Nephron (organoid): ENCODE measurements at regions not wholly inside any gene's neighbourhood (a gene's known extent, or its start where the extent isn't known, plus 50 kb on each side); places are given as distances from the start of the nearest gene placed in this dataset.
A peak's percentile ranks its signal among the peaks of the same experiment; 100 is the strongest.
"Not testable (repeated sequence)": the region's sequence is repeated elsewhere in the genome, so short reads cannot be mapped to it uniquely, and the experiment has no call there.

Experiments
- H3K27ac Mint-ChIP-seq, 3 experiments: 2 replicates each; pipeline ENCODE4 v1.8.0; 2020; ENCODE audit warnings: mixed read lengths in 3 of 3, mild to moderate bottlenecking in 2 of 3, moderate library complexity in 1 of 3
- H3K27me3 Mint-ChIP-seq: 2 replicates; pipeline ENCODE4 v1.8.0; 2021; ENCODE audit warnings: low read depth, mild to moderate bottlenecking, moderate library complexity, mixed read lengths
- H3K36me3 Mint-ChIP-seq: 2 replicates; pipeline ENCODE4 v1.8.0; 2020; ENCODE audit warnings: low read depth, mixed read lengths
- H3K4me1 Mint-ChIP-seq: 2 replicates; pipeline ENCODE4 v1.8.0; 2020; ENCODE audit warnings: mixed read lengths
- H3K4me3 Mint-ChIP-seq, 3 experiments: 2 replicates each; pipeline ENCODE4 v1.8.0; 2020; ENCODE audit warnings: mild to moderate bottlenecking in 3 of 3, mixed read lengths in 3 of 3, moderate library complexity in 2 of 3
- H3K9me3 Mint-ChIP-seq: 2 replicates; pipeline ENCODE4 v1.8.0; 2020; ENCODE audit warnings: mixed read lengths
- TF ChIP-seq, protein P1 (sequence below), 3 experiments: fragments of 200-600 bp; sonication (generic); IDR thresholded peaks; one replicate each; pipeline ENCODE4 v1.5.0; 2021; ENCODE audit warnings: antibody characterized with exemption in 3 of 3; ENCODE audit not compliant: unreplicated experiment in 3 of 3

DNA sequence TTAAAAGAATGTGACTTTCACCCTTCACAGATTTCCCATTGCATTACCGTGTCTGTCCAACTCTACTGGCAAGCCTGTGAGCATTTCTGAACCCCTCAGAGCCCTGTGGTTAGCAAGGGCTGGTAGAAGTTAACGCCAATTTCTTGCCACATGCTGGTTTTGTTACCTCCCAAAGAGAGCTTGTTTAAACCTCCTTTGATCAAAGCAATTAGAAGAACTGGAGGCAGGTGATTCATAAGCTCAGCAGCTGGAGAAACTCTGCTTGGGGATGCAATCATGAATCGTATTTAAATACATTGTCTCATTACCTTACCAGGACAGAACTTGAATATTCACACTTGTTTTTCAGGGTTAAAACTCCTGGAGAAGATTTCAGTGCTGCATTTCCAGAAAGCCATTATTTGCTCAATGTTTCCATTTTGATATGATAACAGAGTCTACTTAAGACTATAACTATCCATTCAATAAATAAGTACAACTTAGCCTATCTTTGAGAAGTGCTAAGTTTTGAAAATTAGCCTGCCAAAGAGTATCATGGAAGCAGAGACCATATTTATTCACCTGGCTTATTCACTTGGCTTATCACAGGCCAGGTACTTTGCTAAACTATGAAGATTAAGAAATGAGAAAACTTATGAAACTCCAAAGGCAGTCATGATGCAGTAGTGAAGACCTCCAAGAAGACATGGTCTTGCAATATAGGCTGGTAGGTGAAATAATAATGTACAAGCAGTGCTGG, 292.8 kb downstream of the INSIG2 start:
- Mint-ChIP-seq H3K27ac (no peak overlapping the region), H3K4me1 (no peaks in the 10 kb centered on the region), H3K4me3 (no peak overlapping the region), H3K27me3 (peaks cover 10% of the 10 kb centered on the region), H3K36me3 (no peaks in the 10 kb centered on the region), H3K9me3 (peaks cover 2% of the 10 kb centered on the region)
- TF ChIP-seq, protein P1, sequence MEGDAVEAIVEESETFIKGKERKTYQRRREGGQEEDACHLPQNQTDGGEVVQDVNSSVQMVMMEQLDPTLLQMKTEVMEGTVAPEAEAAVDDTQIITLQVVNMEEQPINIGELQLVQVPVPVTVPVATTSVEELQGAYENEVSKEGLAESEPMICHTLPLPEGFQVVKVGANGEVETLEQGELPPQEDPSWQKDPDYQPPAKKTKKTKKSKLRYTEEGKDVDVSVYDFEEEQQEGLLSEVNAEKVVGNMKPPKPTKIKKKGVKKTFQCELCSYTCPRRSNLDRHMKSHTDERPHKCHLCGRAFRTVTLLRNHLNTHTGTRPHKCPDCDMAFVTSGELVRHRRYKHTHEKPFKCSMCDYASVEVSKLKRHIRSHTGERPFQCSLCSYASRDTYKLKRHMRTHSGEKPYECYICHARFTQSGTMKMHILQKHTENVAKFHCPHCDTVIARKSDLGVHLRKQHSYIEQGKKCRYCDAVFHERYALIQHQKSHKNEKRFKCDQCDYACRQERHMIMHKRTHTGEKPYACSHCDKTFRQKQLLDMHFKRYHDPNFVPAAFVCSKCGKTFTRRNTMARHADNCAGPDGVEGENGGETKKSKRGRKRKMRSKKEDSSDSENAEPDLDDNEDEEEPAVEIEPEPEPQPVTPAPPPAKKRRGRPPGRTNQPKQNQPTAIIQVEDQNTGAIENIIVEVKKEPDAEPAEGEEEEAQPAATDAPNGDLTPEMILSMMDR (IDR thresholded peaks at IDR 0.05; ENCODE audit: unreplicated experiment in 3 of 3): no peak

DNA sequence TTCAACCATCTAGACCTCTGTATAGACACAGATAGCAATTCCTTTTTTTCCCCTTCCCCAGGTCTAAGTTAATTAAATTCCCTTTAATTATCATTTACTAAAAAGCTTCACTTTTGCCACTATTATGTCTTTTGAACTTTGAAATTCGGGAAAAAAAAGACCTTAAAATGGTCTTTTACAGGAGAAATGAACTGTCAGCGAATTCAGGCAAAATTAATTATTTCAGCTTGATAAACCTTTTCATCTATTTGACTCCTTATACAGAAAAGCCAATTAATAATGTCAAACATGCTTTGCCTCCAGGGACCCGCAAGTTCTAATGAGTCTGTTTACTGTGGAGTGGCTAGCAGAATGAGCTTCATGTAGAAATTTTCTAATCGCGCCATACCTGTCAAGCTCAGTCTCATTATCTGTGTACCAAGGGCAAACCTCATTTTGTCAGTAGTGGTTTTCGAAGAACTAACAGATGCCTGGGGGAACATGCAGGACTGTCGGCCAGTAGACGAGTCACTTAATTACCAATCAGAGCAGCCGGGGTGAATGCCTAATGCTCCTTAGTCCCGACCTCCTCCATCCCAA, 287.7 kb downstream of the INSIG2 start:
- H3K36me3 Mint-ChIP-seq: no peaks in the 10 kb centered on the region
- no peak overlapping the region for H3K4me3 Mint-ChIP-seq

DNA sequence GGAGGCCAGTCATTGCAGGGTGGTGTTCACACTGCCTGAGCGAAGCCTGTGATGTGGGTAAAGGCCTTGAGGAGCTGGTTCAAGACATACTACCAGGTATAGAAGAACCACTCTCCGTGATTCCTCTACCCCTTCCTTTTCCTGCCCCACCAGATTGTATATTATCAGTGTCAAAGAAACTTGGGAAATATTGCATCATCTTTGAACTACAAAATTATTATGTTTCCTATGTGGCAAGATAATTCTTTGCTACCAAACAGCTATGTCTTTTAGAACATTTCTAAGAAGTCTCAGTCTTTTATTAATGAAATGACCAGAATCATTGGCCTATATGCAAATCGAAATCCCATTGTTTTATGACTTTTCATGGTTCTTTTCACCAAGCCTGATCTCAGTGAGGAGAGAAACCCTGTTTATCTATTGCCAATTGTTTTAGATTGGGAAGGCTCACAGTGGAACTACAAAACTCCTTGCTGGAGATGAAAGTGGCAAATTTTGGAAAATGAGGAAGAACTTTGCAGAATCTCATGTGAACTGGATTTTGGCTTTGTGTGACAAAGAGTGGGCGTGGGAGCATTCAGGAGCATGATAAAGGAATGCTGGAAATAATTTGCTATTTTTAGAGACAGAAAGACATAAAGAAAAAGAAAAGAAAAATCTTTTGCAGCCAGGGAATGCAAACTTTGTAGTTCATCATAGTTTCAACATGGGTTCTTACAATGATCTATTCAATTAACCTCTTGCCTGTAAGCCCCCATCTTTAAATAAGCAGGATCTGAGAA, 286.9 kb downstream of the INSIG2 start:
- peaks cover 5% of the 10 kb centered on the region for H3K4me1 Mint-ChIP-seq
- no peak overlapping the region for H3K4me3 Mint-ChIP-seq
- TF ChIP-seq, protein P1 (IDR thresholded peaks at IDR 0.05; ENCODE audit: unreplicated experiment in 3 of 3): no peak
- H3K9me3 Mint-ChIP-seq: no peaks in the 10 kb centered on the region
- H3K36me3 Mint-ChIP-seq: no peaks in the 10 kb centered on the region
- H3K27ac Mint-ChIP-seq: no peak overlapping the region
- H3K27me3 Mint-ChIP-seq: peaks cover 25% of the 10 kb centered on the region

More for the DNA sequence above, 287.7 kb downstream of the INSIG2 start:
- Mint-ChIP-seq H3K9me3 (no peaks in the 10 kb centered on the region), H3K27me3 (peaks cover 25% of the 10 kb centered on the region), H3K4me1 (peaks cover 5% of the 10 kb centered on the region), H3K27ac (no peak overlapping the region)
- TF ChIP-seq, protein P1 (IDR thresholded peaks at IDR 0.05; ENCODE audit: unreplicated experiment in 3 of 3): no peak

DNA sequence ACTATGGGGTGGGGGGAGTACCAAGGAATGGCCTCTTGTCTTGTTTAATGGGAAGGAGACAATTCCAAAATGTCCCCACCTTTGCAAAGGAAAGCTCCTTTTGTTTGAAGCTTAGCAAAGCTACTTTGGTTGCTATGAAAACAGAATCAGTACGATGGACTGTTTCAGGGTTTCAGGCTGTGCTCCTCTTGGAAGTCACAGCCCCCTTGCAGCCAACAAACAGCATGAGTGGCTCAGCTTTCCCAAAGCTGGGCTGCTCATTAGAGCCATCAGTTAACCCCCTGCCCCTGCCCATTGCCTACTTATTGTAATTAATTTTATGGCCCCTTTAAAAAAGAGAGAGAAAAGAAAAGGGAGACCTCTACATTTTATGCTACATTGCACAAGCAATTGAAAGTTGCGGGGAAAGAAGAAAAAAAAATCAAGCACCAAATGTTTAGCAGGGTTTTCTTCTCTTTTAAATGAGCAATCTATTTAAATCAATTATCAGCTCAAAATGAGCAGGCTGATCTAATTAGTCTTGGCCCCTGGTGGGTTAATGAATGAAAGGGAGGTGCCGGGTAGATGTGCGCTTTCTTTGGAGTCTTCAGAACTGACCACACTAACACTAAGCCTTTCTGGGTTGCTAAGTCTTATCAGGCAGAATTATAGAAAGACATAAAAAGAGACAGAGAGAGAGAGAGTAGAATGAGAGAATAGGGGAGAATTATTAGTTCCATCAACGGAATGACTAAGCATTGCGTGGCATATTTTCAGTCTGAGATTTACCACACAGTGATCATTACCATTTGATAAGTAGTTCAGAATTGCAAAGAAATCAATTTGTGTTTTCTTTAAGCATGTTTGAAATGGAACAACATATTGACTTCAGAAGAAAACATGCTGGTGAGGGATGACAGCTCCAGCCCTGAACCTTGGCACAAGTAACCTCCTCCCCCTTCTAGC, 284.9 kb downstream of the INSIG2 start:
- no peak overlapping the region for H3K4me3 Mint-ChIP-seq
- no peaks in the 10 kb centered on the region for H3K9me3 Mint-ChIP-seq
- H3K27me3 Mint-ChIP-seq: peaks cover 29% of the 10 kb centered on the region
- H3K36me3 Mint-ChIP-seq: no peaks in the 10 kb centered on the region
- H3K27ac Mint-ChIP-seq: no peak overlapping the region
- TF ChIP-seq, protein P1 (IDR thresholded peaks at IDR 0.05; ENCODE audit: unreplicated experiment in 3 of 3): no peak
- H3K4me1 Mint-ChIP-seq: peaks cover 5% of the 10 kb centered on the region

DNA sequence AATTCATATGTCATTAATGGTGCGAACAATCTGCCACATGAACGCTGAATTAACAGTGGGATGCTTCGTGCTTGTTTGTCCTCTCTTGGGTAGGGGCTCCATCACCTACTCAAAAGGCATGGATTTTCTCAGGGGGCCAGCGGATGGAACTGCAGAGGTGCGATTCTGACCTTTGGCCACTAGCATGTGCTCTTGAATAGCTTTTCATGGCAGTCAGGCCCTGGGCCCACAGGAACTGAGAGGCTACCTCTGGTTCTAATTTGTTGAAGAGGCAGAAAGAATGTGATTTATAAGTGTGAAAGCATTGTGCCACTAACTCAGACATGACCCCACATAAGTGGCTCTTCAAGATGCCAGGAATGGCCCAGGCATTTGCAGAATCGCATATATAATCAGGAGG, 283.2 kb downstream of the INSIG2 start:
- H3K4me3 Mint-ChIP-seq: no peak overlapping the region
- H3K27me3 Mint-ChIP-seq: peaks cover 27% of the 10 kb centered on the region
- no peaks in the 10 kb centered on the region for H3K9me3 Mint-ChIP-seq
- no peaks in the 10 kb centered on the region for H3K36me3 Mint-ChIP-seq
- H3K27ac Mint-ChIP-seq: no peak overlapping the region
- H3K4me1 Mint-ChIP-seq: peaks cover 5% of the 10 kb centered on the region
- TF ChIP-seq, protein P1 (IDR thresholded peaks at IDR 0.05; ENCODE audit: unreplicated experiment in 3 of 3): peak; percentile 50 to 62 (median 51)

DNA sequence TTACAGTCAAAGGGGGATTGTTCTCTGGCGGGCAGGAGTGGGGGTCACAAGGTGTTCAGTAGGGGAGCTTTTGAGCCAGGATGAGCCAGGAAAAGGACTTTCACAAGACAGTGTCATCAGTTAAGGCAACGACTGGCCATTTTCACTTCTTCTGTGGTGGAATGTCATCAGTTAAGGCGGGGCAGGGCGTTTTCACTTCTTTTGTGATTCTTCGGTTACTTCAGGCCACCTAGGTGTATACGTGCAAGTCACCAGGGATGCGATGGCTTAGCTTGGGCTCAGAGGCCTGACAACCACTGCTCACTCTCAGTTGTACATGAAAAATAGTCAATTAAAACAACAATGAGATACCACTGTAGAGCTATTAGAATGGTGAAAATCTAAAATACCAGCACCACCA, 281.2 kb downstream of the INSIG2 start:
- H3K4me3 Mint-ChIP-seq, H3K36me3 Mint-ChIP-seq, H3K9me3 Mint-ChIP-seq, H3K27ac Mint-ChIP-seq, H3K4me1 Mint-ChIP-seq: not testable (repeated sequence)
- H3K27me3 Mint-ChIP-seq: peaks cover 22% of the 10 kb centered on the region
